GM12801 (cell line): ENCODE measurements at regions not wholly inside any gene's neighbourhood (a gene's known extent, or its start where the extent isn't known, plus 50 kb on each side); places are given as distances from the start of the nearest gene placed in this dataset.

Source experiments
- TF ChIP-seq, protein P1 (sequence below): IDR thresholded peaks from one replicate; pipeline ENCODE4 v1.5.1; 2011; ENCODE audit warnings: control low read depth; ENCODE audit not compliant: insufficient read length; ENCODE audit errors: extremely low read depth

DNA sequence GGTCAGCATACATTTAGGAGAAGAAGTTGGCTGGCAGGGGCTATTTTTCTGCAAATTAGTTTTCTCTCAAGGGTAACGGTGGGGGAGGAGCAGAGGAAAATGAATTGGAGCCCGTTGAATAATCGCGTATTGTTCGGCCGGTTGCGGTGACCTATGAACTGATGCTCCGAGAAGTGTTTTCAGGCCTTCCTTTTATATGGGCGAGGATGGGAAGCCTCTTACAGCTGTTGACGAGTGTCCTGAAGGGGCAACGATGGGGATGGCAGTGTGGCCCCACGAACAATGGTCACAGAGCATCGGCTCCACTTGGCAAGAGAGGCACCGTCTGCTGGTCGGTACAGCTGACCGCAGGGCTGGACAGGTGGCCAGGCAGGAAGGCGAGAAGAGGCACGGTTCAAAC is 400.7 kb downstream of the ZSWIM6 start:
- TF ChIP-seq, protein P1, sequence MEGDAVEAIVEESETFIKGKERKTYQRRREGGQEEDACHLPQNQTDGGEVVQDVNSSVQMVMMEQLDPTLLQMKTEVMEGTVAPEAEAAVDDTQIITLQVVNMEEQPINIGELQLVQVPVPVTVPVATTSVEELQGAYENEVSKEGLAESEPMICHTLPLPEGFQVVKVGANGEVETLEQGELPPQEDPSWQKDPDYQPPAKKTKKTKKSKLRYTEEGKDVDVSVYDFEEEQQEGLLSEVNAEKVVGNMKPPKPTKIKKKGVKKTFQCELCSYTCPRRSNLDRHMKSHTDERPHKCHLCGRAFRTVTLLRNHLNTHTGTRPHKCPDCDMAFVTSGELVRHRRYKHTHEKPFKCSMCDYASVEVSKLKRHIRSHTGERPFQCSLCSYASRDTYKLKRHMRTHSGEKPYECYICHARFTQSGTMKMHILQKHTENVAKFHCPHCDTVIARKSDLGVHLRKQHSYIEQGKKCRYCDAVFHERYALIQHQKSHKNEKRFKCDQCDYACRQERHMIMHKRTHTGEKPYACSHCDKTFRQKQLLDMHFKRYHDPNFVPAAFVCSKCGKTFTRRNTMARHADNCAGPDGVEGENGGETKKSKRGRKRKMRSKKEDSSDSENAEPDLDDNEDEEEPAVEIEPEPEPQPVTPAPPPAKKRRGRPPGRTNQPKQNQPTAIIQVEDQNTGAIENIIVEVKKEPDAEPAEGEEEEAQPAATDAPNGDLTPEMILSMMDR, result no peak

DNA sequence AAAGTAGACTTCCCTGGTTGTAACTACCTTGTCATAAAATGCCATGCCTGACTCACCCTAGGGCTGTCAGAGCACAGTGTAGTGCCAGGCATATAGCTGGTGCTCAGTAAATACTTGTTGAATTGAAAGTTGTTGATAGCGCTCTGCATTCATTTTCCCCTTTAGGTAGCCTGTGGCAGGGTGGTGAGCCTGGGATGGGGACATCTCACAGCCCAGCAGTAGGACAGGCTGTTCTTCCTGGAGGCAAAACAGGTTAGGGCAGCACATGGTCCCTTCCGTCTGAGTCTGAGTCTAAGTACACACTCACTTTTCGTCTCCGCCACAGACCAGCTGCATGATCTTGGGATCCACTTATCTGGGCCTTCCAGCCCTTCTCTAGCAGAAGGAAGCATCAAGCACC is 401.9 kb downstream of the ZSWIM6 start:
- TF ChIP-seq, protein P1, result no peak

DNA sequence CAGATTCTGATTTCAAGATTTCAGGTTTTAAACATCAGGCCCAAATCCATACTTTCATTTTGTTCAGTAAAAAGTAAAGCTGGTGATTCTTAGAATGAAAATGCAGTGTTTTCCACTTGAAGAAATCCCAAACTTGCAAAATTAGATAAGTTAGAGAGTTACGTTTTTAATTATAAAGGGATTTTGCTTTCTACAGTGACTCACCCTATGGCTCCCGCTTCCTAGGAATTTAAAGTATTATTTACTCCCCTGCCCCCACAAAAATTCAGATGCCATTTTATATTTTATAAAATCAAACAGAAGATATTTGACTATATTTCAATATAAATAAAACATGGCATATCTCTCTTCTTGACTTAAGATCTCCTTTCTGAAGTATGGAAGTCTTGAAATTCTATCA is 402.9 kb downstream of the ZSWIM6 start:
- TF ChIP-seq, protein P1, result no peak

DNA sequence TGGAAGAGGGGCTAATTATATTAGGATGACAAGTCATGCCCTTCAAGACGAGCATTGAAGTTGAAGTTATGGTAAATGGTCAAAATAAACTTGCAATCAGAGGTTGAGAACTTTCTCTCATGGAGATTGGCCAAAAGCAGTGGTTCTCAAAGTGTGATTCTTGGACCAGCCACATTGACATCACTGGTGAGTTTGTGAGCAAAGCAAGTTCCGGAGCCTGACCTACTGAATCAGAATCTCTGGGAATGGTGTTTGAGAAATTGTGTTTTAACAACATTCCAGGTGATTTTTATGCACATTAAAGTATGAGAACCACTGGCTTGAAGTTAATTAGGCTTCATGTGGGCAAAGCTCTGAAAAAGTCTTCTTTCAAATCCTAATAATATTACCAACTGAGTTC is 403.5 kb downstream of the ZSWIM6 start:
- TF ChIP-seq, protein P1, result no peak

DNA sequence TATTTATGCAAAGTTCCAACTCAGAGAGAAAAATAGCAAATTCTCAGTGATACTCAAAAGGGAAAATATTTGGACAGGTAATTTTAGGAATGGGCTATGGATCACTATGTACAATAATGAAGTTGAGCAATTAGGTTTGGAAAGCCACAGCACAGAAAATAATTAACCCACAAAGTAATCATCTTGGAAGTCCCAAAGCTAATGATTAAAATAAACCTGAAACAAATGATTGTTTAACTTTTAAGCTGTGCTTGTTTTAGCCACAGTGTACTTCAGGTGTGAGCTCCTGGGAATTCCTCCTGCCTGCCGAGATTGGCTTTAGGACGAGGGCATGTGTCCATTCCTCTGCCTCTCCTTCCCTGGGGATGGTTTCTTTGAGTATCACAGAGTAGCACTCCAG is 403.9 kb downstream of the ZSWIM6 start:
- TF ChIP-seq, protein P1, result no peak

DNA sequence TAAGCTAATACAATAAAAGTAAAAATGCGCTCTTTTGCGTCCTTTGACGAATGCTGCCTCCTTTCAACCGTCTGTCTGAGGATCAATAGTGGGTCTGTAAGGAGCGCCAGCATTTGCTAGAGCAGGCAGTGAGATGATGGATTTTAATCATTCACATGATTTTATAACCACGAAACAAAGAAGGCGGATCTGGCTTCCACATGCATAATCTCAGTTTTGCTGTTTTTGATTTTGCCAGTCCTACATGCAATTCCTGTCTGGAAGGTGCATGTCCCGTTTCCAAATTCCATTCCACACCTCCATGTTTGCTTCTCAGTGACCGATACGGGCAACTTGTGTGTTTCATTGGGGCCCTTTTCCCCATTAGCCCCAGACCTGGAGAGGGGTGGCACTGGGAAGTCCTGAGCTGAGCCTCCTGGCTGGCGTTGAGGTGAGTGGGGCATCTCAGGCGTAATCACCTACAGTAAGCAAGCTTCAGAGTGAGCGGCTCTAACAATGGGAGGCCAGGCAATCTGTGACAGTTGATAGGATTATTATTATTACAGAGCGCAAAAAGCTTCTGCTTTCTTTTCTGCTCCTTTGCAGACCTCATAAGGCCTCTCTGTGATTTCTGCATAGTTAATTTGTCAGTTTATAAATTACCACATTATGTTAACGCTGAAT is 405.4 kb downstream of the ZSWIM6 start:
- TF ChIP-seq, protein P1, result no peak

DNA sequence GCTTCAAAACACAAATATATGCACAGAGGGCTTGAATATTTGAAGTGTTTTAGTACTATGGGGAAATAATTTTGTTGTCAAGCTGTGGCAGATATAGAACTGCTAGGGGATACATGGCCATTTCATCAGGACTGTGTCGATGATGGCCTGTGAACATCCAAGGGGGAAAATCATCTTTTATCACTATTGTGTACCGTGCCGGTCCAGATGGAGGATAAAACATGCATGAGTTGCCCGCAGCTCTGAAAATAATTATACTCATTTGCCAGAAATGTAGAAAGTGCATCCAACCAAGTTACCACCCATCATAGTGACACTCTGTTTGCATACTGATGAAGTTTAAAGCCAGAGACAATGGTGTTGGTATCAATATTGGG is 405.9 kb downstream of the ZSWIM6 start:
- TF ChIP-seq, protein P1, result no peak
